Stromal cell of bone marrow (primary cell): ENCODE measurements at regions not wholly inside any gene's neighbourhood (a gene's known extent, or its start where the extent isn't known, plus 50 kb on each side); places are given as distances from the start of the nearest gene placed in this dataset.
"Not testable (repeated sequence)": the region's sequence is repeated elsewhere in the genome, so short reads cannot be mapped to it uniquely, and the experiment has no call there.

Experiments used
- DNase-seq: peaks from one replicate; pipeline ENCODE4 v3.0.0-alpha.2; 2012; ENCODE audit warnings: low read depth

- DNase-seq: no peak
These were observed 91.0 kb upstream of the DAPK1 start for GRCh38 chr9:87406543-87407166.

- DNase-seq: not testable (repeated sequence)
These were observed 87.3 kb upstream of the DAPK1 start for GRCh38 chr9:87410047-87411005.

- no peak for DNase-seq
These were observed 76.8 kb upstream of the DAPK1 start for GRCh38 chr9:87420884-87421283.

- no peak for DNase-seq
These were observed 75.9 kb upstream of the DAPK1 start for GRCh38 chr9:87421734-87422133.

- no peak for DNase-seq
These were observed 74.7 kb upstream of the DAPK1 start for GRCh38 chr9:87422999-87423398.

GRCh38 chr9:87423885-87424284, 73.8 kb upstream of the DAPK1 start:
- not testable (repeated sequence) for DNase-seq

- DNase-seq: no peak
These were observed 72.5 kb upstream of the DAPK1 start for GRCh38 chr9:87425202-87425601.

GRCh38 chr9:87427851-87428506, 69.7 kb upstream of the DAPK1 start:
- no peak for DNase-seq

GRCh38 chr9:87428659-87429058, 69.0 kb upstream of the DAPK1 start:
- DNase-seq: no peak

GRCh38 chr9:87431837-87432236, 65.8 kb upstream of the DAPK1 start:
- peak; percentile 35 for DNase-seq

GRCh38 chr9:87433853-87434252, 63.8 kb upstream of the DAPK1 start:
- no peak for DNase-seq

GRCh38 chr9:87434366-87434765, 63.3 kb upstream of the DAPK1 start:
- no peak for DNase-seq

- no peak for DNase-seq
These were observed 62.3 kb upstream of the DAPK1 start for GRCh38 chr9:87435189-87435880.

GRCh38 chr9:87436716-87437115, 61.0 kb upstream of the DAPK1 start:
- no peak for DNase-seq

- no peak for DNase-seq
These were observed 59.7 kb upstream of the DAPK1 start for GRCh38 chr9:87437966-87438365.

GRCh38 chr9:87441251-87441650, 56.4 kb upstream of the DAPK1 start:
- no peak for DNase-seq

GRCh38 chr9:87442451-87442850, 55.2 kb upstream of the DAPK1 start:
- DNase-seq: no peak

- no peak for DNase-seq
These were observed 54.7 kb upstream of the DAPK1 start for GRCh38 chr9:87443006-87443405.

GRCh38 chr9:87443461-87443860, 54.2 kb upstream of the DAPK1 start:
- no peak for DNase-seq

GRCh38 chr9:87445646-87446045, 52.0 kb upstream of the DAPK1 start:
- DNase-seq: no peak

GRCh38 chr9:87446527-87446926, 51.1 kb upstream of the DAPK1 start:
- no peak for DNase-seq
